ENCODE measurements at regions not wholly inside any gene's neighbourhood (a gene's known extent, or its start where the extent isn't known, plus 50 kb on each side); places are given as distances from the start of the nearest gene placed in this dataset.

GRCh38 chr18:68447286-68447685 is 267.6 kb downstream of the TMX3 start:
- TF ChIP-seq, protein P1, sequence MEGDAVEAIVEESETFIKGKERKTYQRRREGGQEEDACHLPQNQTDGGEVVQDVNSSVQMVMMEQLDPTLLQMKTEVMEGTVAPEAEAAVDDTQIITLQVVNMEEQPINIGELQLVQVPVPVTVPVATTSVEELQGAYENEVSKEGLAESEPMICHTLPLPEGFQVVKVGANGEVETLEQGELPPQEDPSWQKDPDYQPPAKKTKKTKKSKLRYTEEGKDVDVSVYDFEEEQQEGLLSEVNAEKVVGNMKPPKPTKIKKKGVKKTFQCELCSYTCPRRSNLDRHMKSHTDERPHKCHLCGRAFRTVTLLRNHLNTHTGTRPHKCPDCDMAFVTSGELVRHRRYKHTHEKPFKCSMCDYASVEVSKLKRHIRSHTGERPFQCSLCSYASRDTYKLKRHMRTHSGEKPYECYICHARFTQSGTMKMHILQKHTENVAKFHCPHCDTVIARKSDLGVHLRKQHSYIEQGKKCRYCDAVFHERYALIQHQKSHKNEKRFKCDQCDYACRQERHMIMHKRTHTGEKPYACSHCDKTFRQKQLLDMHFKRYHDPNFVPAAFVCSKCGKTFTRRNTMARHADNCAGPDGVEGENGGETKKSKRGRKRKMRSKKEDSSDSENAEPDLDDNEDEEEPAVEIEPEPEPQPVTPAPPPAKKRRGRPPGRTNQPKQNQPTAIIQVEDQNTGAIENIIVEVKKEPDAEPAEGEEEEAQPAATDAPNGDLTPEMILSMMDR (IDR thresholded peaks at IDR 0.05; ENCODE audit: low read depth, low read length): no peak
- TF ChIP-seq EZH2phosphoT487 (IDR thresholded peaks at IDR 0.05; ENCODE audit: low read depth): no peak

Measured in OCI-LY3 (cell line).